GM12864 (cell line): ENCODE measurements at regions not wholly inside any gene's neighbourhood (a gene's known extent, or its start where the extent isn't known, plus 50 kb on each side); places are given as distances from the start of the nearest gene placed in this dataset.

Source experiments
- DNase-seq: peaks from one replicate; pipeline ENCODE4 v3.0.0-alpha.2; 2011; ENCODE audit warnings: low read depth
- H3K4me3 ChIP-seq: 2 replicates; pipeline ENCODE4 v1.5.1; 2011; ENCODE audit warnings: mild to moderate bottlenecking, low read depth, low read length, control low read depth
- CTCF ChIP-seq: IDR thresholded peaks from 2 replicates; pipeline ENCODE4 v1.5.1; 2011; ENCODE audit warnings: low read depth, mild to moderate bottlenecking, moderate library complexity, low read length, control low read depth, inconsistent platforms; ENCODE audit errors: missing control alignments

GRCh38 chr2:8426550-8426949, 255.3 kb upstream of the ID2 start:
- no peak for DNase-seq
- TF ChIP-seq CTCF = no peak
- H3K4me3 ChIP-seq = no peak overlapping the region

- H3K4me3 ChIP-seq = no peak overlapping the region
- no peak for DNase-seq
- TF ChIP-seq CTCF = no peak
Measured at GRCh38 chr2:8427211-8427610, 254.6 kb upstream of the ID2 start.

- TF ChIP-seq CTCF = peak; percentile 17
- no peak overlapping the region for H3K4me3 ChIP-seq
- DNase-seq = no peak
Measured at GRCh38 chr2:8430628-8431027, 251.2 kb upstream of the ID2 start.

DNA sequence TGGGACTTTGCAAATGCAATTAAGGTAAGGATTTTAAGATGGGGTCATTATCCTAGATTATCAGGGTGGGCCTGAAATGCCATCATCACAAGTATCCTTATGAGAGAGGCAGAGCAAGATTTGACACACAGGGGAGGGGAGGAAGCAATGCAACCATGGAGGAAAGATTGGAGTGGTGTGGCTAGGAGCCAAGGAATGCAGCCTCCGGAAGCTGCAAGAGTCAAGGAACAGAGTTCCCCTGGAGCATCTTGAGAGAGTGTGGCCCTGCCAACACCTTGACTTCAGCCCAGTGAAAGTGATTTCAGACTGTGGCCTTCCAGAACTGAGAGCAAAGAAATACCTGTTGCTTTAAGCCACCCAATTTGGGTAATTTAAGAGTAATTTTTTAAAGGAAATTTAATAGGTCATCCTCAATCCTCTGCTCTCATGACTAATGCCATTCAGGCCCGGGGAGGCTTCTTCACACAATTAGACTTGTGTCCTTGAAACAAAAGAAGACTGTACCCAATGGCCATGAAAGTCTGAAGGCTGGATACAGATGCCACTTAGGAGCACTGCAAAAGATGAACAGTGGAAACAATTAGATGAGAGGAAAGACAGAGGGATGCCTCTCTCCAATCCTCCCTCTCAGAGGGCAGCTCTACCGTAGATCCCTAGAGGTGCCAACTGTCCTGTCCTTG, 250.3 kb upstream of the ID2 start:
- TF ChIP-seq CTCF = no peak
- DNase-seq = no peak
- H3K4me3 ChIP-seq = no peak overlapping the region

GRCh38 chr2:8432706-8433336, 249.0 kb upstream of the ID2 start:
- no peak for DNase-seq
- no peak for TF ChIP-seq CTCF

GRCh38 chr2:8433390-8433789, 248.5 kb upstream of the ID2 start:
- DNase-seq = no peak
- no peak for TF ChIP-seq CTCF
- H3K4me3 ChIP-seq = no peak overlapping the region

More at GRCh38 chr2:8432706-8433336, 249.0 kb upstream of the ID2 start:
- H3K4me3 ChIP-seq = no peak overlapping the region

GRCh38 chr2:8435608-8436007, 246.2 kb upstream of the ID2 start:
- no peak for DNase-seq
- no peak overlapping the region for H3K4me3 ChIP-seq
- TF ChIP-seq CTCF = no peak
